Smooth muscle cell (in vitro differentiated cells): ENCODE measurements at regions not wholly inside any gene's neighbourhood (a gene's known extent, or its start where the extent isn't known, plus 50 kb on each side); places are given as distances from the start of the nearest gene placed in this dataset.

Experiments
- DNase-seq: peaks from one replicate; lab custom pipeline; 2025; ENCODE audit not compliant: unreplicated experiment; lab: John Stamatoyannopoulos, UW
- H2AFZ ChIP-seq: fragments of 200-600 bp; sonication (generic); 2 replicates; pipeline ENCODE4 v1.6.0; 2016; ENCODE audit warnings: antibody characterized with exemption, low read depth, mild to moderate bottlenecking
- H3F3A ChIP-seq: fragments of 200-600 bp; sonication (generic); 2 replicates; pipeline ENCODE4 v1.6.0; 2017; ENCODE audit warnings: antibody characterized with exemption, low read depth
- H3K27ac ChIP-seq: fragments of 200-600 bp; sonication (generic); 2 replicates; pipeline ENCODE4 v1.5.1; 2016; ENCODE audit warnings: low read depth, mild to moderate bottlenecking
- H3K27me3 ChIP-seq: fragments of 200-600 bp; sonication (generic); 2 replicates; pipeline ENCODE4 v1.6.1; 2016; ENCODE audit warnings: low read depth, mild to moderate bottlenecking
- H3K36me3 ChIP-seq: fragments of 200-600 bp; sonication (generic); 2 replicates; pipeline ENCODE4 v1.5.1; 2016; ENCODE audit warnings: low read depth
- H3K4me1 ChIP-seq: fragments of 200-600 bp; sonication (generic); 2 replicates; pipeline ENCODE4 v1.5.1; 2016; ENCODE audit warnings: low read depth
- H3K4me2 ChIP-seq: fragments of 200-600 bp; sonication (generic); 2 replicates; pipeline ENCODE4 v1.6.0; 2016; ENCODE audit warnings: mild to moderate bottlenecking
- H3K4me3 ChIP-seq: fragments of 200-600 bp; sonication (generic); 2 replicates; pipeline ENCODE4 v1.5.1; 2016; ENCODE audit warnings: mild to moderate bottlenecking
- H3K79me2 ChIP-seq: fragments of 200-600 bp; sonication (generic); 2 replicates; pipeline ENCODE4 v1.6.0; 2016; ENCODE audit warnings: low read depth, mild to moderate bottlenecking
- H3K9ac ChIP-seq: fragments of 200-600 bp; sonication (generic); 2 replicates; pipeline ENCODE4 v1.6.0; 2016; ENCODE audit warnings: low read depth
- H3K9me3 ChIP-seq: fragments of 200-600 bp; sonication (generic); replicated peaks from 2 replicates; pipeline ENCODE4 v1.5.1; 2016; ENCODE audit warnings: low read depth
- H4K20me1 ChIP-seq: fragments of 200-600 bp; sonication (generic); 2 replicates; pipeline ENCODE4 v1.6.0; 2016; ENCODE audit warnings: low read depth
- CTCF ChIP-seq: fragments of 200-600 bp; sonication (generic); IDR thresholded peaks from 2 replicates; pipeline ENCODE4 v1.5.1; 2017; ENCODE audit warnings: borderline replicate concordance, mild to moderate bottlenecking, antibody characterized with exemption; ENCODE audit not compliant: insufficient read depth, poor library complexity, severe bottlenecking
- WGBS: methylation state at CpG from one replicate; pipeline ENCODE4 v1.1.7; 2016; ENCODE audit warnings: low lambda C conversion rate; 5-methylcytosine and 5-hydroxymethylcytosine counted together

GRCh38 chr22:34370711-34371110 is 450.4 kb upstream of the LARGE1 start:
- TF ChIP-seq CTCF, result no peak
- Histone ChIP-seq H3K4me1 (no peaks in the 10 kb centered on the region), H2AFZ (no peak overlapping the region), H3K9ac (no peak overlapping the region), H3K27me3 (peaks cover 7% of the 10 kb centered on the region), H3F3A (no peaks in the 10 kb centered on the region), H3K4me3 (no peak overlapping the region), H3K36me3 (no peaks in the 10 kb centered on the region), H3K79me2 (no peaks in the 10 kb centered on the region), H4K20me1 (no peaks in the 10 kb centered on the region), H3K9me3 (no peaks in the 10 kb centered on the region), H3K4me2 (no peak overlapping the region), H3K27ac (no peak overlapping the region)
- DNase-seq, result no peak
- 82% methylated on average over 2 of the region's 2 CpGs for WGBS

- Histone ChIP-seq H3K79me2 (no peaks in the 10 kb centered on the region), H3K27me3 (no peaks in the 10 kb centered on the region), H4K20me1 (no peaks in the 10 kb centered on the region), H3K36me3 (no peaks in the 10 kb centered on the region), H3F3A (no peaks in the 10 kb centered on the region), H3K4me1 (no peaks in the 10 kb centered on the region), H3K9ac (no peak overlapping the region), H3K4me3 (no peak overlapping the region), H2AFZ (no peak overlapping the region), H3K27ac (no peak overlapping the region), H3K9me3 (no peaks in the 10 kb centered on the region), H3K4me2 (no peak overlapping the region)
- WGBS, result 84% methylated on average over 2 of the region's 2 CpGs
- TF ChIP-seq CTCF, result no peak
- no peak for DNase-seq
Measured at GRCh38 chr22:34379825-34380224, 459.5 kb upstream of the LARGE1 start.

DNA sequence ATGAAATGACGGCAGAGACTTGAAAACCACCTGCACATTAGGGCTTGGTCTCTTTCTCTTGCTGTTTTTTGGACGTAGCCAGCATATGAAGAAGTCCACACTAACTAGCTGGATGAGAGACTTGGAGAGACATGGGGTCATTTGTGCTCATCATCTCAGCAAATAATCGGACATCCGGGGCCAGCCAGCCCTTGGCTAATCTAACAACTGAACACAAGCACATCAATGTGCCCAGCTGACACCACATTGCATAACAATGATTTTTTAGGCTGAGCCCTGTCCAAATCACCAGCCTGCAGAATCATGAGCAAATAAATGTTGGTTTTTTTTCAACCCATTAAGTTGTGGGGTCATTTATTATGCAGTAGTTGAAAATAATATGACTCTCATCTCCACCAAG is 460.3 kb upstream of the LARGE1 start:
- Histone ChIP-seq H4K20me1 (no peaks in the 10 kb centered on the region), H3K9me3 (no peaks in the 10 kb centered on the region), H3K36me3 (no peaks in the 10 kb centered on the region), H3K4me3 (no peak overlapping the region), H3K27me3 (no peaks in the 10 kb centered on the region), H3K4me2 (no peak overlapping the region), H3K9ac (no peak overlapping the region), H3K27ac (no peak overlapping the region), H3F3A (no peaks in the 10 kb centered on the region), H3K79me2 (no peaks in the 10 kb centered on the region), H2AFZ (no peak overlapping the region), H3K4me1 (no peaks in the 10 kb centered on the region)
- TF ChIP-seq CTCF, result no peak
- no peak for DNase-seq
- WGBS, result 85% methylated on average over 4 of the region's 4 CpGs

DNA sequence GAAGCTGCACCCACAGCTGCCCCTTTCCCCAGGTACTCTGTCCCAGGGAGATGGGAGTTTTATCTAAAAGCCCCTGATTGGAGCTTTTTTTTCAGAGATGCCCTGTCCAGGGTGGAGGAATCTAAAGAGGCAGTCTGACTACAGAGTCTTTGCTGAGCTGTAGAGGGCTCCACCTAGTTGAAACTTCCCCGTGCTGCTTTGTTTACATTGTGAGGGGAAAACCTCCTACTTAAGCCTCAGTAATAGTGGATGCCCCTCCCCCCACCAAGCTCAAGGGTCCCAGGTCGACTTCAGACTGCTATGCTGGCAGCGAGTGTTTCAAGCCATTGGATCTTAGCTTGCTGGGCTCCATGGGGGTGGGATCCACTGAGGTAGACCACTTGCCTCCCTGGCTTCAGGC is 470.1 kb upstream of the LARGE1 start:
- no peak for DNase-seq

More for the DNA sequence above, 470.1 kb upstream of the LARGE1 start:
- TF ChIP-seq CTCF, result no peak
- WGBS, result 46% methylated on average over 3 of the region's 3 CpGs
- H3K4me2 ChIP-seq, result no peak overlapping the region
- H3K4me3 ChIP-seq, result no peak overlapping the region
- no peaks in the 10 kb centered on the region for H3K36me3 ChIP-seq
- no peaks in the 10 kb centered on the region for H3K79me2 ChIP-seq
- no peak overlapping the region for H2AFZ ChIP-seq
- no peaks in the 10 kb centered on the region for H3K9me3 ChIP-seq
- H4K20me1 ChIP-seq, result no peaks in the 10 kb centered on the region
- H3K4me1 ChIP-seq, result no peaks in the 10 kb centered on the region
- no peaks in the 10 kb centered on the region for H3F3A ChIP-seq
- H3K27me3 ChIP-seq, result no peaks in the 10 kb centered on the region
- no peak overlapping the region for H3K27ac ChIP-seq
- no peak overlapping the region for H3K9ac ChIP-seq
